Head of caudate nucleus (tissue), 42 donors: ENCODE measurements at regions not wholly inside any gene's neighbourhood (a gene's known extent, or its start where the extent isn't known, plus 50 kb on each side); places are given as distances from the start of the nearest gene placed in this dataset.

ENCODE experiments used
- DNase-seq, 42 donors: peaks; one replicate each; pipeline versions ENCODE4 v3.0.0 to v3.0.0-alpha.2; 2020 to 2021; ENCODE audit warnings: mixed read lengths in 7 of 42
- intact Hi-C: fragments of 100-400 bp; cut with DNase I; formaldehyde crosslinking; loops from one replicate; pipeline ENCODE4 v1.15.0; 2022

- intact Hi-C loops, result no loop called here
- DNase-seq, result no peak
These were observed 113.7 kb upstream of the ACTRT1 start for GRCh38 chrX:128165884-128166408.

GRCh38 chrX:128156204-128156603, 104.0 kb upstream of the ACTRT1 start:
- intact Hi-C loops, result no loop called here
- DNase-seq, result no peak

GRCh38 chrX:128142745-128143144, 90.5 kb upstream of the ACTRT1 start:
- DNase-seq, result no peak
- intact Hi-C loops, result no loop called here

- DNase-seq, result peak in 1 of 42 donors; percentile 3
- intact Hi-C loops, result no loop called here
These were observed 54.4 kb upstream of the ACTRT1 start for GRCh38 chrX:128106630-128107029.

GRCh38 chrX:128105659-128106058, 53.5 kb upstream of the ACTRT1 start:
- intact Hi-C loops, result no loop called here
- DNase-seq, result no peak
